A204.1 (cell line): ENCODE measurements at regions not wholly inside any gene's neighbourhood (a gene's known extent, or its start where the extent isn't known, plus 50 kb on each side); places are given as distances from the start of the nearest gene placed in this dataset.
"Not testable (repeated sequence)": the region's sequence is repeated elsewhere in the genome, so short reads cannot be mapped to it uniquely, and the experiment has no call there.

Source experiments
- FAIRE-seq: peaks from 2 replicates; lab custom pipeline; 2012; peaks lifted over from hg19 to GRCh38; lab: Jason Lieb, UNC

DNA sequence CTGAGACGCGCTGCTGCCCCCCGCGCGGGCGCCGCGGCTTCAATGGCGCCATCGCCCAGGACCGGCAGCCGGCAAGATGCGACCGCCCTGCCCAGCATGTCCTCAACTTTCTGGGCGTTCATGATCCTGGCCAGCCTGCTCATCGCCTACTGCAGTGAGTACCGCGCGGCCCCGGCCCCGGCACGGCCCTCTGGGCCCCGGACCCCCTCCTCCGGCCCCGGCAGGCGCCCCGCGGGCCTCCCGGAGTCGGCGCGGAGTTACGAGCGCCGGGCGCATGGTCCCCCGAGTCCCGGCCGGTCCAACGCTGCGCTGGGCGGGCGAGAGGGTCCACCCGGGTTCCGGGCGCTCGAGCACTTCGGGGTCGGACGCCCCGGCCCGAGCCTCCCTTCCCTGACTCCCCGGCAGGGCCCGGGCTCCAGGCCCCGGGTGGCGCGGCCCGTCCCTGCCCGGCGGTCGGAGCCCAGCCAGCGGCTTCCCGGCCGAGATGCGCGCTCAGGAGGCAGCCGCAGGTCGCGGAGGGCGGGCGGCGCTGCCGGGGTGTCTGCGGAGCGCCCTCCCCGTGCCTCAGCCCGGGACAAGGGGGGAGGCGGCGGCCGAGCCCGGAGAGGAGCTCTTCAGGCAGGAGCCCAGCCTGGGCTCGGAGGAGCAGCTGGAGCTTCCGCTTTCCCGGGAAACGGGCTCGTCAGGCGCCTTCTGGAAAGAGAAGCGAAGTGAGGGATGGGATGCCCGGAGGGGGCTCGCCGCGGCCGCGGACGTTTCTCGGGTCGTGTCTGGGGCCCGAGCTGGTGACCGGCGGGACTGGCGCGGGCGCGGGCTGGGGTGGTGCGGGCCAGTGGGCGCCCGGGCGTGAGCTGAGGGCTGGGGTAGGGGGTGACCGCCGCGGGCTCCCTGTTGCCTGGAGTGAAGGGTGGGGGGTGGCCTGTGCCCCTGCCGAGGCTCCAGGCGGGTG, 1337.8 kb downstream of the BRD1 start:
- no peak for FAIRE-seq

DNA sequence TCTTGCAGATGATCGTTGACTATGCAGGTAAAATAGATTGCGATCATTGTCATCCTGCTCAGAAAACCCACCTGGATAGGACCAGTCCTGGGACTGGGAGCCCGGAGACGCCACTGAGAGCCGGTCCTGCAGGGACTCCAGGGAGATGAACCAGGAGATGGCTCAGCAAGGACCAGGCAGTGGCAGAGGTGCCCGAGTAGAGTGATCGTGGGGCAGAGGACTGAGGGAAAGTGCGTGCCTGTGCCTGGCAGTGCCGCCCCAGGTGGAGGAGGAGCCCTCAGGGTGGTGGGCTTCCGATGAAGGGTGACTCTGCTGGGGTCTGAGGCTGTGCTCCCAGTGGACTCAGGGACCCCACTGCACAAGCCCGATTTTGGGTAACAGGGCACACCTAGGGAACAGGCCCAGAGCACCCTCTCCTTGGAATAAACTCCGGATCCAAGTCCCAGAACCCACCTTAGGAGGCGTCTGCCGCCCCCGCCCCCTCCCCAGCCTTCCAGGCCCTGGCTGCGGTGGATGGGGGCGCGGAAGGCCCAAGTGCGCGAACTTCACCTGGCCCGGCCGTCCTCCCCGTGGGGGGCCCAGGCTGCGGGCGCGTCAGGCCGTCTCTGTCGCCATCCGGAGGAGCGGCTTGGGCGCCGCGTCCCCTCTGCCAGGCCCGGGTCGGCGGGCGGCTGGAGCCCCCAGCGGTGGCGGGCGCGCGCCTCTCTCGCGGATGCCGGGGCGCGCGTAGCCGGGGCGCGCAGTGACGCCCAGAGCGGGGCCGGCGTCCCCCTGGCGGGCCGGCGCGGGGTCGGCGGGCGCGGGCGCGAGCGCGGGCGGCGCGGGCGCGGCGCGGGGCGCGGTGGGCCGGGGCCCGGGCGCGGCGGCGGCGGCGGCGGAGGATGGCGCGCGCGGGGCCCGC, 1338.8 kb downstream of the BRD1 start:
- no peak for FAIRE-seq

DNA sequence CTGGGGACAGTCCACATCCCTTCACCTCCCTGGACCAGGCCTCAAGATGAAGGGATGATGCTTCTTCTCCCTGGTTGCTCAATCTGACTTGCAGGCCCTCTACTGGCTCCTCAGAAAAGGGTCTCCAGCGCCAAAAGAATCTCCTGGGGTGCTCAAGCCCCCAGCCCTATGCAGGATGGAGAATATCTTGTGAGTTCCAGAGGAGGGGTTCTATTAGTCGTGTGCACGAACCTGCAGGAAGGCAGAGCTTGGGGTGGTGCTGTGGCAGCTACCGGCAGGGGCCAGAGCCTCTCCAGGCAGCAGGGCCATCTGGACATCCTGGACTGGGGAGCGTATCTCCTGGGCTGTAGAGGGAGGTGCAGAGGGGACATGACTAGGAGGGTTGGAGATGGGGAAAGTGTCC, 1339.5 kb downstream of the BRD1 start:
- FAIRE-seq: no peak

DNA sequence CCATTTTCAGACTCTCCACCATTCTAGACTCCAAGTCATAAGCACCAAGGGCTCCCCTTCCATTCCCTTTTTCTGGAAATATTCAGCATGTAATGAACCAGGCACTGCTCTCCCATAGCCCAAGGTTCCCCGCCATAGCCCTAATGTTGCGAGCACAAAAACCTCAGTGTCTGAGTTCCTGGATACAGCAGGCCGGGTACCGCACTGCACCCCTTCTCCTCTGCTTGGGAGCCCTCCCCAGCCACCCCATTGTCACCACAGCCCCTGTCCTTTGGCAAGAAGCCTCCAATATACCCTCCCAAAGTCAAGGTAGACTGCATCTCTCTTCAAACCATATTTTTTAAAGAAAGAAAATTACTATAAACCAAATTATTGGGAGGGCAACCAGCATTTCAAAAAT, 1341.1 kb downstream of the BRD1 start:
- no peak for FAIRE-seq

DNA sequence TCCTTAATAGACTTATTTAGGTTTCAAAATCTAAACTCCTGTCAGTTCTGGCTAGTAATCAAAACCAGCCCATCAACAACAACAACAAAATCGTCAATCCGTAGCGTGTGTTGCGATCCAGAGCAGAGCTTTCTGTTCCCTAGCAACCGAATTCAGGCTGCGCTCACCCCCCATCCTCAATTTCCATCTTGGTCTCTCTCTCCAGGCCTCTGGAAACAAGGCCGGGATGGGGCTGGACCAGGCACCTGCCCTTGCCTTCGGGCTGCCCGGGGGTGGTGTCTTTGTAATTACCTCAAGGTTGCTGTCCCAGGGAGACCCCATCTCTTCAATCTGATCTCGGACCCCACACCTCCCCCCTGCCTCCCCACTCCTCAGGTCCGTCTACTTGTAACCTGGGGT, 1341.5 kb downstream of the BRD1 start:
- no peak for FAIRE-seq

DNA sequence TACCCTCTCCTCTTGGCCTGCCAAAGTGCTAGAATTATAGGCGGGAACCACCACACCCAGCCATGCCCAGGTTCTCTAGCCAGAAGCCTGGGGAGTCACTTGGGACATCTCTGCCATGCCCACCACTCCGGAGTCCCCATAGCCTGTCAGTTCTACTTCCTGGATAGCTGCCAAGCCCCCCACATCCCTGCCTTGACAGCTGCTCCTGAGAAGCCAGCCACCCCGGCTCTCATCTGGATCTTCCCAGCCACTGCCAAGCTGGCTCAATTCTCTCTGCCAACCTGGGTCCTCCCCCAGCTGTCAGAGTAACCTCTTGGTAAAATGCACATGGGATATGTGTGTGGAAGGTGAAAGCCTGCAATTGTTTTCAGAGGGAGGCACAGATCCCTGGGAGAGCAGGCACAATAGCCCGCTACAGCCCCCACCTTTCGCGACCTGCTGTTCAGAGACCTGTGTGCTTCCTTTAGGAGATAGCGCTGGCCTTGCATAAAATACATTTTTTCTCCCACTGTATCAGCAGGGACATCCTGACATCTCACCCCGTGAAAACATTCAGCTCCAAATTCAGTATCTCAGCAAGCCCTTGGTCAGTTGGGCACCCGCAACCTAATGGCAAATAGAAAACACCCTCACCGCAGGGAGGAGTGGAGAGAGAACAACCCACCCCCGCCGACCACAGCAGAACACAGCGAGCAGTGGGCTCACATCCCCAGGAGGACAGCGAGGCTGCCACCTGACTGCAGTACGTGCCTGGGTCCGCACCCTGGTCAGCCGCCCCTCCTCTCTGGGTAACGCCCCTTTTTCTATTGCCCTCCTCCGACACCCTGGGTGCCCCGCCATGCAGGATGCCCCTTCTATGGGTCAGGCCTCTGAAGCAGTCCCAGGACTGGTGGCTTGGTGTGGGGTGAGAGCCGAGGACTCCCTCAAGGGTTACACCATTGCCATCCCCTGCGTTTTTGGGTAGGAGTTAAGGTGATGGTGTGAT, 1342.2 kb downstream of the BRD1 start:
- no peak for FAIRE-seq

DNA sequence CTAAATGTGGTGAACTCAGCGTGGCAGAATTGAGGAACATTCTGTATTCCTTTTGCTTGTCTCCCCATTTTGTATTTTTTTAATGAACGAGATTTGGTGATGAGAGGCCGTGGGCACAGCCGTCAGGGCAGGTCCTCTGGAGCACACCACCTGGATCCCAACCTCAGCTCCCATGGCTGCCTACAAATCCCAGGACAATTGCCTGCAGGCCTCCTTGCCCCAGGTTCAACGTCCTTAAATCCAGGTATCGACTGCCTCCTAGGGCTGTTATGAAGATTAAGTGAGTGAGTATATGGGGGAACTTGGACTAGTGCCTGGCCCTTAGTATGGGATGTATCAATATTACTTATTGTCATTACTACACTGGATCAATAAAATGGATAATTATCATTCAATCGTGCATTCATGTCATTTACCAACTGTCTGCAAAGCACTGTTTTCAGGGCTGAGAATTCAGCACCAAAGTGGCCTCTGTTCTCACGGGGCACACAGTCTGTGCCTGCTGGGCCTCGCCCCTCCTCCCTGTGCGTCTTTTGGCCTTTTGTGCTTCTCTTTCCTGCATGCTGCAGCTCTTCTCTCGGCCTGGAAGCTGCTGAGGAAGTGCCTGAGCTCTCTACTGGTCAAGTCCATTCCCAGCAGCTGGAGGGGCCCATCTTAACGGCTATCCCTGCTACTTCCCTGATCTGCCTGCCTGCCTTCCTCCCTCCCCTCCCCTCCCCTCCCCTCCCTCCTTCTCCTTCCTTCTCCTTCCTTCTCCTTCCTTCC, 1343.7 kb downstream of the BRD1 start:
- FAIRE-seq: no peak

DNA sequence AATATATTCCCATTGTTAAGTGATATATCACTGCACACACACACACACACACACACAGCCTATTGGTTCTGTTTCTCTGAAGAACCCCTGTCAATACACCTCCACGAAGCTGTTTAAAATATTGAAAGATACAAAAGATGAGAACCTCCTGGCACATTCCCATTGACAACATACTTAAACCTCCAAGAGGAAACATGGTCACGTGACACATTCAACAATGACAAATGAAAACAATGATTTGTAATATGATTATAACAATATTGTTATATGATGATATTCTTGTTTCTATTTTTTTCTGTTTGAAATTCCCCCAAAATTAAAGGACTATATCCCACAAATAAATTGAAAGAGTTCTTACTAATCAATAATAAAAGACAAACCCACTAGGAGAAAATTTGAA, 1344.9 kb downstream of the BRD1 start:
- FAIRE-seq: no peak

DNA sequence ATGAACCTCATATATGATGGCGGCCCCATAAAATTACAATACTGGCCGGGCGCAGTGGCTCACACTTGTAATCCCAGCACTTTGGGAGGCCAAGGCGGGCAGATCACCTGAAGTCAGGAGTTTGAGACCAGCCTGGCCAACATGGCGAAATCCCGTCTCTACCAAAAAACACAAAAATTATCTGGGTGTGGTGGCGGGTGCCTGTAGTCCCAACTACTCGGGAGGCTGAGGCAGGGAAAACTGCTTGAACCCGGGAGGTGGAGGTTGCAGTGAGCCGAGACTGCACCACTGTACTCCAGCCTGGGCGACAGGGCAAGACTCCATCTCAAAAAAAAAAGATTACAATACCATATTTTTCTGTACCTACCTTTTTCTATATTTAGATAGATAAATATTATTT, 1345.5 kb downstream of the BRD1 start:
- FAIRE-seq: not testable (repeated sequence)

DNA sequence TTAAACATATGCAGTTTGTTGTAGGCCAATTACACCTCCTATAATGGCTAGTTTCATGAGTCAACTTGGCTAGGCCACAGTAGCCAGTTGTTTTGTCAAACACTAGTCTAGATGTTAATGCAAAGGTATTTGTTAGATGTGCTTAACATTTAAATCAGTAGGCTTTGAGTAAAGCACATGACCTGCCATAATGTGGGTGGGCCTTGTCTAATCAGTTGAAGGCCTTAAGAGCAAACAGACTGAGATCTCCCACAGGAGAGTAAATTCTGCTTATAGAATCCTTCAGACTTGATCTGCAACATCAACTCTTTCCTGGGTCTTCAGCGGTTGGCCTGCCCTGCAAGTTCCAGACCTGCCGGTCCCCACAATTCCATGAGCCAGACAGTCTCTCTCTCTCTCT, 1345.9 kb downstream of the BRD1 start:
- no peak for FAIRE-seq

DNA sequence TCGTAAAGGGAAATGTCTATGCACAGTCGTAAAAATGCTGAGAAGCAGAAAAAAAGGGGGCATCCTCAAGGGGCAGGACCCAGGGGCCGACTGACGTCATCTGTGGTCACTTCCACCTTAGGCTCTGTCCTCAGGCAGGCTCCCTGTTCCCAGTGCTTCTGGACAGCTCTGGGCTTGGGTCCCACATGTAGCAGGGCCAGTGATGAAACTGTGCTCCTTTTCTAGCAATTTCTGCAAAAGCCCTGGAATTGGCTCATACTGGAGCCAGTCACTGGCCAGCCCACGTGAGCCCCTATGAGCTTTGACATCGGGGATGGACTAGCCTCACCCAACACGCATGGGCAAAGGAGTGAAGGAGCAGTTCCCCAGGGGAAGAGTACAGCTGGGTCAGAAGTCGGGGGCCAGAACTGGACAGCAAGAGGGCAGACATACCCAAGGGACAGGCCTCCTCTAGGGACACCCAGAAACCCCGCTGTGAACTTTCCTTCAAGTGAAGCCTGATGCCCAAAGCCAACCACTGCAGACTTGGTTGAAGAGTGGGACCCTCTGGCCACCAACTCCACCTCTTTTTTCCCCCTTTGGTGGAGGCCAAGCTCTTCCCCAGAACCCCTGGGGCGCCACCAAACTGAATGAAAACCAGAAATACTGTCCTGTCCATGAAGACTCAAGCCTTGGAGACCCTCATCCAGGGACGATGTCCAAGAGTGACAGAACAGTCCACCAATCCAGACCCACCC, 1349.0 kb downstream of the BRD1 start:
- no peak for FAIRE-seq

DNA sequence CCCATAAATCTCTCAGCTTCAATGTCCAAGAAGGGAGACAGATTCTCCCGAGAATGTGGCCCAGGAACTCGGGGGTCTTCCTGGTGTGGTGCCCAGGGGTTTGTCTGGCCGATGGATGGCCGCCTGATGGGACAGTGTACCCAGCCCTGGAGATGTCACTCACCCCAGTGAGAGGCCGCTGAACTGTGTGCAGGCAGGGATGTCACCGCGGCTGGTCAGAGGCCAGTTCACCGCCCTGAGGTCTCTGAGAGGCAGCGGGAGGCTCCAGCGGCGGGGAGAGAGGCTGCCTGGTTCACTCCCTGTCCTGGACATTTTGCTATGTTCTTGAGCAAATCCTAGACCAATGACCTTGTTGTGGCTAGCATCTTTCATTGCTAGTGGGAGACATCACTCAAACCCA, 1349.5 kb downstream of the BRD1 start:
- FAIRE-seq: no peak

DNA sequence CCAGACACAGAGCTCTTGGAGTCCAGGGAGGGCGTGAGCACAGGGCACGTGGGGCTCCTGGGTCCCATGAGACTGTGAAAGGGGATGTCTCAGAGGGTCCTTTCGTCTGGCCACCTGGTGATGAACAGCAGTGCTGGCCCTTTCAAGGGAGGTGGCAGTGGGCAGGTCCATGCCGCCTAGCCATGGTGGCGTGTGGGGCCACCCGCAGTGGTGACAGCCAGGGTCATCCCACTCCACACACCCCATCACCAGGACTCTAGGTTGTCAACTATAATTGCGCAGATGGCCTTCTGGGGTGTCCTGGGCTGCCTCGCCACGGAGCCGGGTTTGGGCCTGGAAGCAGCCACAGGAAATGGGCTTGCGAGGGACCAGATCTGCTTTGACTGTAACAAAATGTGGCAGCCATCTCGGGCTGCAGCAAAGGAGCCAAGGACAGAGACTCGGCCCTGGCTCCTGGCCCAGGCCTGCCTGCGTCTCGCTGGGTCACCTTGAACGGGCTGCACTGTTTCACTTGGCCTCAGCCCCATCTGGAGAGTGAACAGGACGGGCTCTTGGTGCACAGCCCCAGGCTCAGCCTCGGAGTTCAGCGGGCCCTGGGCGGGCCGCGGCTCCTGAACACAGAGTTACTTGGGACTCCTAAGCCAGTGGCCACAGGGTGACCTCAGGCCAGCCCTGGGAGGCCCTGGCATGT, 1350.5 kb downstream of the BRD1 start:
- no peak for FAIRE-seq

DNA sequence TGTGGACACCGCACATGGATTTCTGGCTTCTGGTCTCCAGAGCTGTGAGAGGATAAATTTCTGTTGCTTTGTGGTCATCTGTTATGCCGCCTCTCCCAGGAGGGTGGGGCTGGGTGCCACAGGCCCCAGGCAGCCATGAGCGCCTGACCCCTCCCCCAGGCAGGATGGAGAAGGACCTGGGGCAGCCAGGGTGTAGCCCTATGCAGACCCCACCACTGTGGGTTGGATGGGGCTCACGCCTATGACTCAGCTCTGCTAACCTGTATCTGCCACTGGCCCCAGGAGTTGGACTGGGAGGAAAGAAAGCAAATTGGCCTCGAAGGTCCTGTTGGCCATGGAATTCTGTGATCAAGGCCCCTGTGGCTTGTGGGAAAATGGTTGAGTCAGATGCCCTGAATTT, 1351.1 kb downstream of the BRD1 start:
- no peak for FAIRE-seq

DNA sequence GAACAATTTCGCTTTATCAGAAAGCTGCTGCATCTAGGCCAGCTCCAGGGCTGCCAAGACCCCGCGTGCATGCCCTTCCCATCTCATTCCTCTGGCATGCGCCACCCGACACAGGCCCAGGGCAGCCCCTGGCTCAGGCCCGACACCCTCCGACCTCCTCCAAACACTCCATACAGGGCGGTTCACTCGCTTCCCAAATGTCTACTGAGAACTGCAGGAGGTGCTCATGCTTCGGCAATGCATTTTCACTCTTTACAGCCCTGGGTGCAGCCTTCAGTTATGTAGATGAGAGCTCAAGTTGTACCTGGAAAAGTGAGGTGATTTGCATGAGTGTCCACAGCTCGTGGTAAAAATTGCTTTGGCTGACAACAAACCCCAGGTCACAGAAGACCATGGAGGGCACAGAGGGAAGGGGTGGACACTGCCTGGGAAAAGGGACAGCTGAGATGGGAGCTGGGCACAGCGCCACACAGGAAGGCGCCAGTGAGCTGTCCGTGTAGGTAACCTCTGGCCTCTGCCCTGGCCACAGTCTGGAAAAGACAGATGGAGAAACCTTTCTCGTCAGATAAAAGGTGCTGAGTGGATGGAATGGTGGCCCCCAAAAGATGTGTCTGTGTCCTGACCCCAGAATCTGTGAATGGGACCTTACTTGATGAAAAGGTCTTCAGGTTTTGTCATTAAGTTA, 1351.9 kb downstream of the BRD1 start:
- FAIRE-seq: no peak

DNA sequence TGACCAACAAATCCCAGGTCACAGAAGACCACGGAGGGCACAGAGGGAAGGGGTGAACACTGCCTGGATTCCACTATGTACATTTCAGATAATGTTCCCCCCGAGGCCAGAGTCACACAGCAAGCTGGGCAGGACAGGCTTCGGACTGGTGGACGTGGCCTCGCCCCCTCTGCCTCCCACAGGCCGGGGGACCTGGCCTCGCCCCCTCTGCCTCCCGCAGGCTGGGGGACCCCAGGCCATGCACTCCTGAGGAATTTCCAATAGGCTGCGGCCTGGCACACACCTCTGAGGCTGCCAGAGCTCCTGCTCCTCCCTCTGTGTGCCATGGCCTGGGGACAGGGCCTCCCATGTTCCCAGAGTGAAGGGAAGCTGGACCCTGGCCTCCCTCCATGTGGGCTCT, 1352.8 kb downstream of the BRD1 start:
- no peak for FAIRE-seq

DNA sequence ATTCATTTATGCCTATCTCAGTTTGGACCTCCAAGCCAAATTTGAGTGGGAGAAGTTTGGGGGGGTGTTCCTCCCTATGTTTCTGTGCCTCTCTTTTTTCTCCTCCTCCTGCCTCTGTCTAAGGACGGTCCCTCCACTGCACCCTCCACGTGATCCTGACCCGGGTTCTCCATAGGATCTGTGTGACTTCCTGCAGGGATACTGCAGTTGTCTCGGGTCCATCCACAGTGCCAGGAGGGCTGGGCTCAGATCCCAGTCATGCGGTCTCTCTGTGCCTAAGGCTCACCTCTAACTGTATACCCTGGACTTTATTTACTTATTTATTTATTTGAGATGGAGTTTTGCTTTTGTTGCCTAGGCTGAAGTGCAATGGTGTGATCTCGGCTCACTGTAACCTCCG, 1354.5 kb downstream of the BRD1 start:
- no peak for FAIRE-seq

DNA sequence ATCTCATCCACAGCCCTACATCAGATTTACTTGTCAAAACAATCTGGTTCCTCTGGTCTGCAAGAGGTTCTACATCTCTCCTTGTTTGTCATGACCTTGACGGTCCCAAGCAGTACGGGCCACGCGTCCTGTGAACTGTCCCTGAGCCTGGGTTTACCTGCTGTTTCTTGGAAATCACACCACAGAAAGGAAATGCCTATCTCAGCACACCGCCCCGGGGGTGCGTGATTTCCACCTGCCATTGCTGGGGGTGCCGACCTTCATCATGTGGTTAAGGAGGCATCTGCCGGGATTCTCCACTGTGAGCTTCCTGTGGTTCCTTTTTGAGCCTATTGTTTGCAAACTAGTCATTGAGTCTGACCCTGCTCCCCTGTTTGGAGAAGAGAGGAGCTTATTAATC, 1363.4 kb downstream of the BRD1 start:
- FAIRE-seq: no peak
